GM06990 (cell line): ENCODE measurements at regions not wholly inside any gene's neighbourhood (a gene's known extent, or its start where the extent isn't known, plus 50 kb on each side); places are given as distances from the start of the nearest gene placed in this dataset.

ENCODE experiments used
- DNase-seq: peaks from one replicate; pipeline ENCODE4 v3.0.0-alpha.2; 2011; ENCODE audit not compliant: insufficient read length; ENCODE audit errors: extremely low read depth
- H3K27me3 ChIP-seq: replicated peaks from 2 replicates; pipeline ENCODE4 v1.6.0; 2011; ENCODE audit warnings: low read length; ENCODE audit not compliant: control insufficient read depth, insufficient read depth
- H3K36me3 ChIP-seq: 2 replicates; pipeline ENCODE4 v1.5.1; 2011; ENCODE audit warnings: low read length; ENCODE audit not compliant: control insufficient read depth, insufficient read depth
- H3K4me3 ChIP-seq: replicated peaks from 2 replicates; pipeline ENCODE4 v1.5.1; 2011; ENCODE audit warnings: low read depth, mild to moderate bottlenecking, control low read depth, low read length
- TF ChIP-seq, protein P1 (sequence below): IDR thresholded peaks from 2 replicates; pipeline ENCODE4 v1.5.1; 2011; ENCODE audit warnings: low read length, control low read depth, mild to moderate bottlenecking, inconsistent platforms; ENCODE audit not compliant: insufficient read depth, poor library complexity, severe bottlenecking

GRCh38 chr7:9962742-9963141 lies 1010.9 kb upstream of the PHF14 start:
- Histone ChIP-seq H3K4me3 (no peak overlapping the region), H3K27me3 (no peaks in the 10 kb centered on the region), H3K36me3 (no peaks in the 10 kb centered on the region)
- TF ChIP-seq, protein P1, sequence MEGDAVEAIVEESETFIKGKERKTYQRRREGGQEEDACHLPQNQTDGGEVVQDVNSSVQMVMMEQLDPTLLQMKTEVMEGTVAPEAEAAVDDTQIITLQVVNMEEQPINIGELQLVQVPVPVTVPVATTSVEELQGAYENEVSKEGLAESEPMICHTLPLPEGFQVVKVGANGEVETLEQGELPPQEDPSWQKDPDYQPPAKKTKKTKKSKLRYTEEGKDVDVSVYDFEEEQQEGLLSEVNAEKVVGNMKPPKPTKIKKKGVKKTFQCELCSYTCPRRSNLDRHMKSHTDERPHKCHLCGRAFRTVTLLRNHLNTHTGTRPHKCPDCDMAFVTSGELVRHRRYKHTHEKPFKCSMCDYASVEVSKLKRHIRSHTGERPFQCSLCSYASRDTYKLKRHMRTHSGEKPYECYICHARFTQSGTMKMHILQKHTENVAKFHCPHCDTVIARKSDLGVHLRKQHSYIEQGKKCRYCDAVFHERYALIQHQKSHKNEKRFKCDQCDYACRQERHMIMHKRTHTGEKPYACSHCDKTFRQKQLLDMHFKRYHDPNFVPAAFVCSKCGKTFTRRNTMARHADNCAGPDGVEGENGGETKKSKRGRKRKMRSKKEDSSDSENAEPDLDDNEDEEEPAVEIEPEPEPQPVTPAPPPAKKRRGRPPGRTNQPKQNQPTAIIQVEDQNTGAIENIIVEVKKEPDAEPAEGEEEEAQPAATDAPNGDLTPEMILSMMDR, result no peak
- no peak for DNase-seq

DNA sequence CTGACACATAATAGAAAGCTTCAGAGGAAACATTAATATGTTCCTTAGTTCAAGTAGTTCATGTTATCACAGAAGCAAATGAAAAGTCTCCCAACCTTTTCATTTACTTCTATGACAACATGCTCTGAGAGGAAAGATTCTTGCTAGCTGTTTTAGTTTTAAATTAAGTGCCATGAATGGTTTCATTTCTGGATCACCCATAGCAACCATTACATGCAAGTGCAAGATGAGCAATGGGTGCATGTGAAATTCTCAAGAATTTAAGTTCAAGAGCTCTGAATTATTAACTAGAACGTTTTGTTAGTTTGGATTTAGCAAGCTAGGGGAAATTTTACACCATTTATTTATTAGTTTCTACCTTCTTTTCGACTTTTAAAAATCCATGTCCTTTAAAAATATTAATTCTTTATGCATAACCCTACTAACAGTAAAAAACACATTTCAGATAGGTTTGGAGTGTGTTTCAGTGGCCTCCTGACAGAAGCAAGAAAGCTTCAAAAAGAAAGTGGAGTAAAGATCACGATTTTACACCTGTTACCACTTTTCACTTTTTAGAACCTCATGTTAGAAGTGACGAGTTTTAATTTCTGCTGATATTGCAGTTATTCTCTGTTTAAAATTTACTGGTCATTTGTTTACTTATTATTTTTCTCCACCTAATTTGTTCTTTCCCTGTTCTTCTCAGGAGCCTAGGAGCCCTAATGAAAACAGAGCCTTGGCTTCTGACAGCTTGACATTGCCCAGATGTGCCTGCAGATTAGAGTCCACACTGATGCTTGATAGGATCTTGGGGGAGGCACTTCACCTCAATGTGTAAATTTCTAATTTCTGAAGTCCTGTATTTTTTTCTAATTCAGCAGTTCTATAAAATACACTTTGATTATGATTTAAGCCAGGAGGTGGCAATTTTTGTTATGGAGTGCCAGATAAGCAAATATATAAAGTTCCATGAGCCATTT lies 995.3 kb upstream of the PHF14 start:
- Histone ChIP-seq H3K4me3 (no peak overlapping the region), H3K27me3 (no peaks in the 10 kb centered on the region), H3K36me3 (no peaks in the 10 kb centered on the region)
- DNase-seq, result no peak
- TF ChIP-seq, protein P1, result no peak

DNA sequence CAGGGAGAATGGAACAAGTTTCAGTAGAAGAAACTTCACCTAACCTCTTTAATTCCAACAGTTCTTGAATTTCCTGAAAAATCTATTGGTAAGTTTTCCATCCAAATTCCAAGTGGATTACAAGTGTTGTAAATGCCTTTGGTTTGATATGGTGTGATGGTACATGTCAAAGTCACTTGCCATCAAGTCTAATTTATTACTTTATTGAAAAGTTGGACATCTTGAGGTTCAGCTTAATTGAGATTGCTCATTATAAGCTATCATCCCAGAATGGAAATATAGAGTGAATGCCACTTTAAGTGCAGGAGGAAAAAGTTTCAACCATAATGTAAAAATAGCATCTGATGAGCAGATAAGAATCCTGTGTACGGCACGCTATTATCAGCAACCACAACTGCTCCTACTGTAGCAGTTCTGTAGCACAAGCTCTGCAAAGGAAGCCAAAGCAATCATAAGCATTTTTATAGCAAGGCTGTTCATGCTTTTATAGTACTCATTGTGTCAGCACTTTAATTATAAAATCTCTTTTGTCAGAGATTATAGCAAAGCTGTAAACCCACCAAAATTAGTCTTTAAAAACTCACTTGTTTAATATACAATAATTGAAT lies 991.8 kb upstream of the PHF14 start:
- H3K36me3 ChIP-seq, result no peaks in the 10 kb centered on the region
- H3K4me3 ChIP-seq, result no peak overlapping the region
- H3K27me3 ChIP-seq, result no peaks in the 10 kb centered on the region
- TF ChIP-seq, protein P1, result no peak
- DNase-seq, result no peak

DNA sequence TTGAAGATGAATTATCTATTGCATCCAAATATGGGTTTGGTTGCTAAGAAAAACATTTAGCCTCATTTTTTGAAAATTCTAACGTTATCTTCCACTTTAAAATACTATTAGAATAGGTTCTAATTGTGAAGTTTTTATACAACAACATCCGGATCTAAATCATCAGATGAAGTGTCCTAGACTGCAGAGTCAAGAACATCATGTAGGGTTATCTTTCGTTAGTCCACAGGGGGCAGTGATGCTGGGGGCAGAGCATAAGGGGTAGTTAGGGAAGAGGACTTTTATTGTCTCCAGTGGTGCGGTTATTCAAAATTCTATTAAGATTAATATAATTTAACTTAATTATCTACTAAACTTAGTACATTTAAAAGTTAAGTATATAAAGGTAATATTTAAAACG lies 990.6 kb upstream of the PHF14 start:
- H3K27me3 ChIP-seq, result no peaks in the 10 kb centered on the region
- TF ChIP-seq, protein P1, result no peak
- no peak overlapping the region for H3K4me3 ChIP-seq
- no peaks in the 10 kb centered on the region for H3K36me3 ChIP-seq
- no peak for DNase-seq

GRCh38 chr7:10015687-10016086 lies 958.0 kb upstream of the PHF14 start:
- Histone ChIP-seq H3K36me3 (no peaks in the 10 kb centered on the region), H3K4me3 (no peak overlapping the region), H3K27me3 (no peaks in the 10 kb centered on the region)
- no peak for DNase-seq
- TF ChIP-seq, protein P1, result no peak
